ENCODE measurements at regions not wholly inside any gene's neighbourhood (a gene's known extent, or its start where the extent isn't known, plus 50 kb on each side); places are given as distances from the start of the nearest gene placed in this dataset.

- no peak for DNase-seq (ENCODE audit: low read depth)
Measured at GRCh38 chr15:47364230-47365141, 352.8 kb upstream of the SEMA6D start.

- no peak for DNase-seq (ENCODE audit: low read depth)
Measured at GRCh38 chr15:47366884-47367283, 350.4 kb upstream of the SEMA6D start.

- DNase-seq (ENCODE audit: low read depth), result no peak
Measured at GRCh38 chr15:47367726-47368390, 349.4 kb upstream of the SEMA6D start.

GRCh38 chr15:47371939-47372338 lies 345.4 kb upstream of the SEMA6D start:
- no peak for DNase-seq (ENCODE audit: low read depth)

- DNase-seq (ENCODE audit: low read depth), result peak; percentile 9
Measured at GRCh38 chr15:47374222-47374621, 343.1 kb upstream of the SEMA6D start.

- no peak for DNase-seq (ENCODE audit: low read depth)
Measured at GRCh38 chr15:47376190-47376589, 341.1 kb upstream of the SEMA6D start.

- no peak for DNase-seq (ENCODE audit: low read depth)
Measured at GRCh38 chr15:47377465-47377864, 339.8 kb upstream of the SEMA6D start.

GRCh38 chr15:47378527-47378926 lies 338.8 kb upstream of the SEMA6D start:
- no peak for DNase-seq (ENCODE audit: low read depth)

GRCh38 chr15:47383102-47383501 lies 334.2 kb upstream of the SEMA6D start:
- DNase-seq (ENCODE audit: low read depth), result no peak

- DNase-seq (ENCODE audit: low read depth), result no peak
Measured at GRCh38 chr15:47383801-47384200, 333.5 kb upstream of the SEMA6D start.

- DNase-seq (ENCODE audit: low read depth), result peak; percentile 57
Measured at GRCh38 chr15:47384341-47384740, 333.0 kb upstream of the SEMA6D start.

- no peak for DNase-seq (ENCODE audit: low read depth)
Measured at GRCh38 chr15:47384776-47385175, 332.5 kb upstream of the SEMA6D start.

GRCh38 chr15:47386459-47386858 lies 330.8 kb upstream of the SEMA6D start:
- no peak for DNase-seq (ENCODE audit: low read depth)

GRCh38 chr15:47388299-47388698 lies 329.0 kb upstream of the SEMA6D start:
- no peak for DNase-seq (ENCODE audit: low read depth)

- no peak for DNase-seq (ENCODE audit: low read depth)
Measured at GRCh38 chr15:47390208-47390765, 327.0 kb upstream of the SEMA6D start.

GRCh38 chr15:47394286-47394809 lies 323.0 kb upstream of the SEMA6D start:
- DNase-seq (ENCODE audit: low read depth), result no peak

GRCh38 chr15:47395076-47395475 lies 322.2 kb upstream of the SEMA6D start:
- no peak for DNase-seq (ENCODE audit: low read depth)

GRCh38 chr15:47397655-47398054 lies 319.6 kb upstream of the SEMA6D start:
- DNase-seq (ENCODE audit: low read depth), result no peak

- DNase-seq (ENCODE audit: low read depth), result no peak
Measured at GRCh38 chr15:47398132-47398531, 319.2 kb upstream of the SEMA6D start.

- DNase-seq (ENCODE audit: low read depth), result no peak
Measured at GRCh38 chr15:47398594-47398993, 318.7 kb upstream of the SEMA6D start.

GRCh38 chr15:47399100-47399499 lies 318.2 kb upstream of the SEMA6D start:
- DNase-seq (ENCODE audit: low read depth), result no peak

GRCh38 chr15:47400603-47401002 lies 316.7 kb upstream of the SEMA6D start:
- DNase-seq (ENCODE audit: low read depth), result no peak

GRCh38 chr15:47401427-47401826 lies 315.9 kb upstream of the SEMA6D start:
- no peak for DNase-seq (ENCODE audit: low read depth)
